IPS-15b (cell line): ENCODE measurements at regions not wholly inside any gene's neighbourhood (a gene's known extent, or its start where the extent isn't known, plus 50 kb on each side); places are given as distances from the start of the nearest gene placed in this dataset.

ENCODE experiments used
- H3K27me3 ChIP-seq: one replicate; pipeline ENCODE4 v1.6.1; 2013; ENCODE audit warnings: low read length; ENCODE audit not compliant: control insufficient read depth, insufficient read depth
- H3K36me3 ChIP-seq: one replicate; pipeline ENCODE4 v1.6.1; 2013; ENCODE audit warnings: low read length; ENCODE audit not compliant: control insufficient read depth, insufficient read depth
- H3K4me1 ChIP-seq: one replicate; pipeline ENCODE4 v1.6.1; 2013; ENCODE audit warnings: mild to moderate bottlenecking, low read length; ENCODE audit not compliant: control insufficient read depth, insufficient read depth
- H3K4me3 ChIP-seq: one replicate; pipeline ENCODE4 v1.5.1; 2013; ENCODE audit warnings: low read depth, low read length
- H3K9ac ChIP-seq: one replicate; pipeline ENCODE4 v1.6.1; 2013; ENCODE audit warnings: low read depth, mild to moderate bottlenecking, low read length
- H3K9me3 ChIP-seq: one replicate; pipeline ENCODE4 v1.6.1; 2013; ENCODE audit warnings: mild to moderate bottlenecking, low read length; ENCODE audit not compliant: control insufficient read depth, insufficient read depth

DNA sequence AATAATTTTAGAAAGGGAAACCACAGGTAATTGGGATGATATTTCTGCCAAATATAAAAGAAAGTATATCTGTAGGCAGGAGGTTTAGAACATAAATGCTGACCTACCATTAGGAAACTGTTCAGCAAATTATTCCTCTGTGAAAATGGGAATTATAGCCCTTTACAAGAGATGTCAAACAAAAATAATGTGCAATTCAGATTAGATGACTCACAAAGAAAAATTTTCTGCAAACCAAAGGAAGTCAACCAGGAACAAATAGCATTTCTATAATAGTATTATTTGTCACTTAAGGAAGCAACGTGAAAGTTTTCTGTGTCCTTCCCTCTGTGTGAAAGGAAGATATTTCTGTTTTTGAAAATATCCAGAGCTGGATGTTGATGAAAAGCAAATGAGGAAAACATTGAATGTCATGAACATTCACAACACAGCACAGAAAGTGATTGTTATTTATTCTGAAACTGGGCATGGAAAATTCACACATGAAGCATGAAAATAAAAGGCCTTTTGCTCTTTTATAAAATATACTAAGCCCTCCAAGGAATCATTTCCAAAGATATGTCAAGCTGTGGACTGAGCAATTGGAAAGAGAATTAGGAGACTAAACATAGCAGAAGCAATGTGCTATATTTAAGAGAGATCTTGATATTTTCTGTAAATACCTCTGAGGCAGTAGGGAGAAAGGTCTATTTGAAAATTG lies 57.9 kb upstream of the SPHKAP start:
- H3K27me3 ChIP-seq, result no peaks in the 10 kb centered on the region
- H3K36me3 ChIP-seq, result no peaks in the 10 kb centered on the region
- H3K9me3 ChIP-seq, result no peaks in the 10 kb centered on the region
- H3K9ac ChIP-seq, result no peak overlapping the region
- no peak overlapping the region for H3K4me3 ChIP-seq
- no peaks in the 10 kb centered on the region for H3K4me1 ChIP-seq
